H9 (cell line): ENCODE measurements at regions not wholly inside any gene's neighbourhood (a gene's known extent, or its start where the extent isn't known, plus 50 kb on each side); places are given as distances from the start of the nearest gene placed in this dataset.

Source experiments
- DNase-seq: peaks from one replicate; pipeline ENCODE4 v3.0.0-alpha.2; 2017
- H2AFZ ChIP-seq: one replicate; pipeline ENCODE4 v1.6.1; 2013; ENCODE audit warnings: mild to moderate bottlenecking, low read length, control low read depth, moderate library complexity
- H2AK5ac ChIP-seq: 2 replicates; pipeline ENCODE4 v1.6.1; 2013; ENCODE audit warnings: low read length, control low read depth, mixed read lengths; ENCODE audit not compliant: insufficient read length
- H2BK120ac ChIP-seq: one replicate; pipeline ENCODE4 v1.6.1; 2013; ENCODE audit warnings: low read depth, mild to moderate bottlenecking, low read length, control low read depth, inconsistent platforms; ENCODE audit not compliant: poor library complexity, severe bottlenecking
- H2BK12ac ChIP-seq: 2 replicates; pipeline ENCODE4 v1.6.1; 2013; ENCODE audit warnings: low read length, control low read depth, mixed read lengths, low read depth; ENCODE audit not compliant: insufficient read length
- H2BK15ac ChIP-seq: 2 replicates; pipeline ENCODE4 v1.6.1; 2013; ENCODE audit warnings: low read depth, low read length, control low read depth
- H2BK20ac ChIP-seq: one replicate; pipeline ENCODE4 v1.6.1; 2013; ENCODE audit warnings: low read depth, mild to moderate bottlenecking, low read length, control low read depth, inconsistent platforms; ENCODE audit not compliant: poor library complexity, severe bottlenecking
- H2BK5ac ChIP-seq: 2 replicates; pipeline ENCODE4 v1.6.1; 2013; ENCODE audit warnings: low read length, control low read depth, mixed read lengths; ENCODE audit not compliant: insufficient read length
- H3K14ac ChIP-seq: 2 replicates; pipeline ENCODE4 v1.6.1; 2013; ENCODE audit warnings: low read length, control low read depth; ENCODE audit not compliant: insufficient read depth
- H3K18ac ChIP-seq: 2 replicates; pipeline ENCODE4 v1.6.1; 2013; ENCODE audit warnings: low read depth, mild to moderate bottlenecking, mixed read lengths, low read length, control low read depth; ENCODE audit not compliant: insufficient read length
- H3K23ac ChIP-seq: 2 replicates; pipeline ENCODE4 v1.6.1; 2013; ENCODE audit warnings: low read length, control low read depth, mixed read lengths, low read depth; ENCODE audit not compliant: insufficient read length
- H3K23me2 ChIP-seq: 2 replicates; pipeline ENCODE4 v1.6.1; 2013; ENCODE audit warnings: low read depth, mild to moderate bottlenecking, mixed read lengths, low read length, control low read depth; ENCODE audit not compliant: insufficient read length, poor library complexity, severe bottlenecking
- H3K27ac ChIP-seq: 2 replicates; pipeline ENCODE4 v1.5.1; 2013; ENCODE audit warnings: low read length, control low read depth, mixed read lengths, low read depth; ENCODE audit not compliant: insufficient read length
- H3K27me3 ChIP-seq: 2 replicates; pipeline ENCODE4 v1.6.1; 2013; ENCODE audit warnings: low read length, control low read depth, inconsistent platforms; ENCODE audit not compliant: insufficient read depth
- H3K4ac ChIP-seq: 2 replicates; pipeline ENCODE4 v1.6.1; 2013; ENCODE audit warnings: low read depth, mild to moderate bottlenecking, control low read depth, inconsistent platforms, low read length, moderate library complexity
- H3K4me1 ChIP-seq: 2 replicates; pipeline ENCODE4 v1.6.1; 2013; ENCODE audit warnings: low read length, control low read depth, inconsistent platforms; ENCODE audit not compliant: insufficient read depth
- H3K4me2 ChIP-seq: 2 replicates; pipeline ENCODE4 v1.6.1; 2013; ENCODE audit warnings: low read length, control low read depth, mixed read lengths; ENCODE audit not compliant: insufficient read length, insufficient read depth
- H3K56ac ChIP-seq: 2 replicates; pipeline ENCODE4 v1.6.1; 2013; ENCODE audit warnings: low read depth, mild to moderate bottlenecking, mixed read lengths, low read length, control low read depth; ENCODE audit not compliant: insufficient read length
- H3K79me1 ChIP-seq: 2 replicates; pipeline ENCODE4 v1.6.1; 2013; ENCODE audit warnings: low read depth, mild to moderate bottlenecking, moderate library complexity, low read length, control low read depth, inconsistent platforms; ENCODE audit not compliant: insufficient read depth, poor library complexity, severe bottlenecking
- H3K79me2 ChIP-seq: 2 replicates; pipeline ENCODE4 v1.6.1; 2013; ENCODE audit warnings: low read length, control low read depth, inconsistent platforms; ENCODE audit not compliant: insufficient read depth
- H3K9ac ChIP-seq: 2 replicates; pipeline ENCODE4 v1.6.1; 2013; ENCODE audit warnings: low read length, control low read depth, mixed read lengths; ENCODE audit not compliant: insufficient read length; ENCODE audit errors: extremely low read depth
- H3K9me3 ChIP-seq: one replicate; pipeline ENCODE4 v1.6.1; 2013; ENCODE audit warnings: low read depth, low read length, inconsistent platforms; ENCODE audit not compliant: control insufficient read depth
- H3T11ph ChIP-seq: one replicate; pipeline ENCODE4 v1.6.1; 2013; ENCODE audit warnings: mild to moderate bottlenecking, low read length, control low read depth, inconsistent platforms
- H4K20me1 ChIP-seq: one replicate; pipeline ENCODE4 v1.6.1; 2013; ENCODE audit not compliant: control insufficient read depth, insufficient read length, insufficient read depth
- H4K5ac ChIP-seq: 2 replicates; pipeline ENCODE4 v1.6.1; 2013; ENCODE audit warnings: low read depth, mild to moderate bottlenecking, mixed read lengths, low read length, control low read depth; ENCODE audit not compliant: insufficient read length
- H4K8ac ChIP-seq: replicated peaks from 2 replicates; pipeline ENCODE4 v1.6.1; 2013; ENCODE audit warnings: low read length, control low read depth, mixed read lengths, low read depth; ENCODE audit not compliant: insufficient read length
- H4K91ac ChIP-seq: 2 replicates; pipeline ENCODE4 v1.6.1; 2013; ENCODE audit warnings: low read depth, mild to moderate bottlenecking, moderate library complexity, mixed read lengths, low read length, control low read depth; ENCODE audit not compliant: insufficient read length
- H3K27ac Mint-ChIP-seq, 3 experiments: 2 replicates in 2 of 3; 3 replicates in 1 of 3; pipeline ENCODE4 v1.8.0; 2020 to 2021; ENCODE audit warnings: mixed read lengths in 3 of 3, mild to moderate bottlenecking in 1 of 3, moderate library complexity in 1 of 3
- H3K27me3 Mint-ChIP-seq: 2 replicates; pipeline ENCODE4 v1.8.0; 2021; ENCODE audit warnings: low read depth, mild to moderate bottlenecking, moderate library complexity, mixed read lengths
- H3K36me3 Mint-ChIP-seq, 3 experiments: 2 replicates in 2 of 3; 3 replicates in 1 of 3; pipeline ENCODE4 v1.8.0; 2020 to 2021; ENCODE audit warnings: low read depth in 3 of 3, mixed read lengths in 3 of 3; ENCODE audit not compliant: insufficient read depth in 1 of 3
- H3K4me1 Mint-ChIP-seq, 2 experiments: 2 replicates each; pipeline ENCODE4 v1.8.0; 2020; ENCODE audit warnings: mixed read lengths in 2 of 2
- H3K4me3 Mint-ChIP-seq, 2 experiments: 2 replicates in 1 of 2; 3 replicates in 1 of 2; pipeline ENCODE4 v1.8.0; 2020 to 2021; ENCODE audit warnings: mild to moderate bottlenecking in 2 of 2, mixed read lengths in 2 of 2, moderate library complexity in 1 of 2
- H3K9me3 Mint-ChIP-seq, 2 experiments: 2 replicates in 1 of 2; 3 replicates in 1 of 2; pipeline ENCODE4 v1.8.0; 2020; ENCODE audit warnings: mild to moderate bottlenecking in 2 of 2, mixed read lengths in 2 of 2, moderate library complexity in 1 of 2
- CTCF ChIP-seq: fragments of 200-600 bp; sonication (generic); conservative IDR thresholded peaks from 3 replicates; pipeline ENCODE4 v1.8.0; 2021; ENCODE audit warnings: antibody characterized with exemption, mild to moderate bottlenecking

- no peak overlapping the region for H3K56ac ChIP-seq
- H4K5ac ChIP-seq: no peak overlapping the region
- H4K8ac ChIP-seq: no peak overlapping the region
- no peak overlapping the region for H2AFZ ChIP-seq
- H3K14ac ChIP-seq: no peak overlapping the region
- Mint-ChIP-seq H3K27ac (no peak overlapping the region), H3K9me3 (no peaks in the 10 kb centered on the region), H3K4me3 (no peak overlapping the region), H3K4me1 (no peaks in the 10 kb centered on the region), H3K27me3 (no peaks in the 10 kb centered on the region), H3K36me3 (no peaks in the 10 kb centered on the region)
- H3K9me3 ChIP-seq: no peaks in the 10 kb centered on the region
- no peak overlapping the region for H3T11ph ChIP-seq
- no peak overlapping the region for H3K4me2 ChIP-seq
- H3K9ac ChIP-seq: no peak overlapping the region
- H3K4ac ChIP-seq: no peak overlapping the region
- H2BK12ac ChIP-seq: no peak overlapping the region
- H3K4me1 ChIP-seq: no peaks in the 10 kb centered on the region
- no peak overlapping the region for H2BK120ac ChIP-seq
- no peak overlapping the region for H4K91ac ChIP-seq
- H3K27me3 ChIP-seq: no peaks in the 10 kb centered on the region
- no peaks in the 10 kb centered on the region for H3K23me2 ChIP-seq
- no peak overlapping the region for H3K27ac ChIP-seq
- DNase-seq: no peak
- no peak for TF ChIP-seq CTCF
- H3K23ac ChIP-seq: no peak overlapping the region
- H3K18ac ChIP-seq: no peak overlapping the region
- H3K79me2 ChIP-seq: no peaks in the 10 kb centered on the region
- H2AK5ac ChIP-seq: no peak overlapping the region
- no peak overlapping the region for H2BK5ac ChIP-seq
- H2BK20ac ChIP-seq: no peak overlapping the region
- no peaks in the 10 kb centered on the region for H3K79me1 ChIP-seq
- H4K20me1 ChIP-seq: no peaks in the 10 kb centered on the region
- H2BK15ac ChIP-seq: no peak overlapping the region
These were observed 195.3 kb upstream of the PDE5A start for GRCh38 chr4:119823891-119824290.
